GM21447 (cell line): ENCODE measurements at regions not wholly inside any gene's neighbourhood (a gene's known extent, or its start where the extent isn't known, plus 50 kb on each side); places are given as distances from the start of the nearest gene placed in this dataset.

ENCODE experiments used
- ATAC-seq: cut with Tn5 transposase; IDR thresholded peaks from one replicate; pipeline ENCODE4 v1.9.1; 2021; ENCODE audit not compliant: unreplicated experiment

GRCh38 chrX:22325096-22325495, 52.4 kb downstream of the CBLL2 start:
- no peak for ATAC-seq

GRCh38 chrX:22329783-22330182, 57.1 kb downstream of the CBLL2 start:
- no peak for ATAC-seq

GRCh38 chrX:22338740-22339139, 66.0 kb downstream of the CBLL2 start:
- ATAC-seq: no peak

GRCh38 chrX:22339459-22339858, 66.7 kb downstream of the CBLL2 start:
- ATAC-seq: no peak

GRCh38 chrX:22340022-22340616, 67.4 kb downstream of the CBLL2 start:
- ATAC-seq: no peak

- ATAC-seq: no peak
Measured at GRCh38 chrX:22343192-22343591, 70.5 kb downstream of the CBLL2 start.

- no peak for ATAC-seq
Measured at GRCh38 chrX:22345884-22346283, 73.2 kb downstream of the CBLL2 start.

- no peak for ATAC-seq
Measured at GRCh38 chrX:22347491-22347890, 74.8 kb downstream of the CBLL2 start.

- ATAC-seq: no peak
Measured at GRCh38 chrX:22349116-22349515, 76.4 kb downstream of the CBLL2 start.

GRCh38 chrX:22351076-22351475, 78.4 kb downstream of the CBLL2 start:
- no peak for ATAC-seq

GRCh38 chrX:22351966-22352365, 79.3 kb downstream of the CBLL2 start:
- ATAC-seq: no peak

- no peak for ATAC-seq
Measured at GRCh38 chrX:22357621-22358020, 84.9 kb downstream of the CBLL2 start.

GRCh38 chrX:22360129-22360528, 87.4 kb downstream of the CBLL2 start:
- no peak for ATAC-seq

- ATAC-seq: no peak
Measured at GRCh38 chrX:22365460-22365859, 92.7 kb downstream of the CBLL2 start.

GRCh38 chrX:22366166-22366702, 93.5 kb downstream of the CBLL2 start:
- no peak for ATAC-seq

GRCh38 chrX:22366906-22367305, 94.2 kb downstream of the CBLL2 start:
- ATAC-seq: no peak

- no peak for ATAC-seq
Measured at GRCh38 chrX:22373094-22373493, 100.4 kb downstream of the CBLL2 start.

GRCh38 chrX:22373766-22374165, 101.1 kb downstream of the CBLL2 start:
- no peak for ATAC-seq

GRCh38 chrX:22376369-22376768, 103.7 kb downstream of the CBLL2 start:
- ATAC-seq: no peak

GRCh38 chrX:22378296-22378695, 105.6 kb downstream of the CBLL2 start:
- no peak for ATAC-seq

GRCh38 chrX:22383988-22384387, 111.3 kb downstream of the CBLL2 start:
- no peak for ATAC-seq

- ATAC-seq: no peak
Measured at GRCh38 chrX:22389556-22390179, 117.0 kb downstream of the CBLL2 start.
